ENCODE measurements at regions not wholly inside any gene's neighbourhood (a gene's known extent, or its start where the extent isn't known, plus 50 kb on each side); places are given as distances from the start of the nearest gene placed in this dataset.

- TF ChIP-seq CTCF (IDR thresholded peaks at IDR 0.05; ENCODE audit: low read depth, low read length, poor library complexity, severe bottlenecking) (no peak), EZH2phosphoT487 (IDR thresholded peaks at IDR 0.05; ENCODE audit: borderline replicate concordance, low read length) (no peak)
Observed at GRCh38 chr2:81355436-81355835, 1050.9 kb upstream of the LRRTM1 start.

All from DOHH2 (cell line).